GM12878 (cell line): ENCODE measurements at regions not wholly inside any gene's neighbourhood (a gene's known extent, or its start where the extent isn't known, plus 50 kb on each side); places are given as distances from the start of the nearest gene placed in this dataset.

Source experiments
- ATAC-seq: fragments of 200-7000 bp; cut with Tn5 transposase; 3 replicates; pipeline ENCODE4 v1.9.1; 2020; ENCODE audit warnings: mild to moderate bottlenecking, moderate library complexity
- BruUV-seq: library from RNA; stranded (reverse); fragments of 400-500 nt; replicated peaks from 2 replicates; lab custom pipeline; 2021; lab: Mats Ljungman, UMichigan
- CTCF ChIA-PET: fragments of 300-600 bp; sonication (Branson Sonifier 250); formaldehyde crosslinking; extraction: SDS; loops from one replicate; lab custom pipeline; 2021; ENCODE audit warnings: inconsistent platforms; lab: Yijun Ruan, JAX
- POLR2A ChIA-PET: fragments of 350-600 bp; formaldehyde crosslinking; extraction: SDS; loops from one replicate; lab custom pipeline; 2021; ENCODE audit warnings: inconsistent platforms; lab: Charles Lee
- RAD21 ChIA-PET: fragments of 300-600 bp; sonication (Branson Sonifier 250); formaldehyde crosslinking; loops from one replicate; lab custom pipeline; 2023; ENCODE audit warnings: antibody characterized with exemption; ENCODE audit not compliant: unreplicated experiment; lab: Charles Lee
- SMC1A ChIA-PET: fragments of 300-600 bp; sonication (Branson Sonifier 250); formaldehyde crosslinking; loops from one replicate; lab custom pipeline; 2023; ENCODE audit not compliant: unreplicated experiment, uncharacterized antibody; lab: Charles Lee
- DNase-seq: peaks from one replicate; pipeline ENCODE4 v3.0.0-alpha.2; 2011; ENCODE audit warnings: low read depth, low spot score
- FAIRE-seq: peaks from 3 replicates; lab custom pipeline; 2011; peaks lifted over from hg19 to GRCh38; lab: Jason Lieb, UNC
- H2AFZ ChIP-seq: 2 replicates; pipeline ENCODE4 v1.6.0; 2011; ENCODE audit warnings: low read depth, low read length, control low read depth; ENCODE audit not compliant: control insufficient read depth
- H3K27ac ChIP-seq: 2 replicates; pipeline ENCODE4 v1.5.1; 2011; ENCODE audit warnings: control low read depth; ENCODE audit not compliant: control insufficient read depth, insufficient read depth
- H3K27me3 ChIP-seq, 2 experiments: replicated peaks in 1 of 2; 2 replicates each; pipeline versions ENCODE4 v1.6.0 to v1.6.1; 2011; ENCODE audit warnings: low read length in 1 of 2; ENCODE audit not compliant: control insufficient read depth in 2 of 2, insufficient read depth in 2 of 2
- H3K36me3 ChIP-seq, 2 experiments: 2 replicates each; pipeline ENCODE4 v1.5.1; 2011; ENCODE audit warnings: low read length in 1 of 2; ENCODE audit not compliant: control insufficient read depth in 2 of 2, insufficient read depth in 2 of 2
- H3K4me1 ChIP-seq: 2 replicates; pipeline ENCODE4 v1.6.1; 2011; ENCODE audit warnings: mild to moderate bottlenecking, low read length, moderate library complexity, mixed read lengths; ENCODE audit not compliant: control insufficient read depth, insufficient read depth
- H3K4me2 ChIP-seq: 2 replicates; pipeline ENCODE4 v1.6.0; 2011; ENCODE audit warnings: control low read depth; ENCODE audit not compliant: control insufficient read depth, insufficient read depth
- H3K4me3 ChIP-seq: fragments of 200-600 bp; sonication (generic); 2 replicates; pipeline ENCODE4 v1.5.1; 2016
- H3K79me2 ChIP-seq: 2 replicates; pipeline ENCODE4 v1.6.0; 2011; ENCODE audit warnings: low read length; ENCODE audit not compliant: control insufficient read depth, insufficient read depth
- H3K9ac ChIP-seq: 2 replicates; pipeline ENCODE4 v1.8.0; 2011; ENCODE audit warnings: low read length, control low read depth, mixed read lengths; ENCODE audit not compliant: control insufficient read depth, insufficient read depth
- H3K9me3 ChIP-seq: replicated peaks from 3 replicates; pipeline ENCODE4 v1.5.1; 2011; ENCODE audit warnings: mild to moderate bottlenecking, low read length; ENCODE audit not compliant: control insufficient read depth, insufficient read depth
- H4K20me1 ChIP-seq: 2 replicates; pipeline ENCODE4 v1.6.0; 2011; ENCODE audit not compliant: control insufficient read depth, insufficient read depth
- ASH2L ChIP-seq: fragments of 300-600, 200-600 bp; sonication (generic); IDR thresholded peaks from 2 replicates; pipeline ENCODE4 v1.6.1; 2017; ENCODE audit warnings: low read depth, mild to moderate bottlenecking, borderline replicate concordance
- GATAD2B ChIP-seq: fragments of 450-650 bp; conservative IDR thresholded peaks from 2 replicates; pipeline ENCODE4 v1.6.1; 2017; ENCODE audit warnings: low read depth, mild to moderate bottlenecking, moderate library complexity
- IKZF2 ChIP-seq, 2 experiments: fragments of 450-650 bp; IDR thresholded peaks; 2 replicates each; pipeline ENCODE4 v1.6.1; 2017; ENCODE audit warnings: mild to moderate bottlenecking in 2 of 2, moderate library complexity in 2 of 2
- JUNB ChIP-seq: IDR thresholded peaks from 2 replicates; pipeline ENCODE4 v1.6.1; 2016; ENCODE audit warnings: antibody characterized with exemption, mild to moderate bottlenecking
- KLF5 ChIP-seq: fragments of 450-650 bp; IDR thresholded peaks from 2 replicates; pipeline ENCODE4 v1.6.1; 2014; ENCODE audit warnings: mild to moderate bottlenecking; ENCODE audit not compliant: partially characterized antibody
- MAX ChIP-seq: IDR thresholded peaks from 2 replicates; pipeline ENCODE4 v1.6.1; 2012; ENCODE audit warnings: low read depth, low read length, improper control_type of control experiment
- NR2F1 ChIP-seq: fragments of 450-650 bp; conservative IDR thresholded peaks from 2 replicates; pipeline ENCODE4 v1.6.1; 2017; ENCODE audit warnings: mild to moderate bottlenecking
- PKNOX1 ChIP-seq: fragments of 450-650 bp; IDR thresholded peaks from 2 replicates; pipeline ENCODE4 v1.6.1; 2016; ENCODE audit warnings: mild to moderate bottlenecking
- POU2F2 ChIP-seq: IDR thresholded peaks from 3 replicates; pipeline ENCODE4 v1.6.1; 2011; ENCODE audit warnings: low read depth, mild to moderate bottlenecking, low read length, borderline replicate concordance
- REST ChIP-seq: IDR thresholded peaks from 2 replicates; pipeline ENCODE4 v1.6.1; 2012; ENCODE audit warnings: mild to moderate bottlenecking, low read depth, low read length
- STAT3 ChIP-seq: IDR thresholded peaks from 2 replicates; pipeline ENCODE4 v1.6.1; 2011; ENCODE audit warnings: low read depth, low read length, improper control_type of control experiment
- TCF12 ChIP-seq: IDR thresholded peaks from 2 replicates; pipeline ENCODE4 v1.6.1; 2011; ENCODE audit warnings: low read depth, mild to moderate bottlenecking, low read length
- USF2 ChIP-seq: IDR thresholded peaks from 2 replicates; pipeline ENCODE4 v1.6.1; 2011; ENCODE audit warnings: low read depth, low read length, improper control_type of control experiment, borderline replicate concordance
- WGBS: methylation state at CpG from one replicate; pipeline ENCODE4 v1.1.6; 2016; ENCODE audit warnings: low lambda C conversion rate; ENCODE audit not compliant: insufficient replicate concordance, insufficient coverage; ENCODE audit errors: missing lambda C conversion rate; 5-methylcytosine and 5-hydroxymethylcytosine counted together
- in situ Hi-C: fragments of 300-500 bp; cut with MboI; formaldehyde crosslinking; loops from 9 replicates; pipeline ENCODE4 v1.14.3; 2018; ENCODE audit warnings: mixed read lengths
- intact Hi-C: fragments of 100-400 bp; cut with micrococcal nuclease; formaldehyde crosslinking; loops from one replicate; pipeline ENCODE4 v1.14.2; 2022; ENCODE audit not compliant: unreplicated experiment

GRCh38 chr11:70736937-70737640 lies 338.8 kb downstream of the CTTN start:
- ATAC-seq (no peak), FAIRE-seq (no peak), DNase-seq (no peak)
- CTCF ChIA-PET, result no interaction called here
- H3K4me2 ChIP-seq, result no peak overlapping the region
- H3K9ac ChIP-seq, result no peak overlapping the region
- no peaks in the 10 kb centered on the region; a peak in 1 of 4 replicates for H3K27me3 ChIP-seq
- BruUV-seq, result no TSS peak
- H3K27ac ChIP-seq, result no peak overlapping the region
- no peaks in the 10 kb centered on the region for H4K20me1 ChIP-seq
- no peak for TF ChIP-seq PKNOX1
- TF ChIP-seq MAX, result no peak
- TF ChIP-seq POU2F2, result no peak
- TF ChIP-seq IKZF2 (IDR thresholded peaks at IDR 0.05), result no peak
- no peak for TF ChIP-seq STAT3
- no peak for TF ChIP-seq NR2F1
- no peak for TF ChIP-seq GATAD2B
- TF ChIP-seq TCF12, result no peak
- no peak for TF ChIP-seq JUNB
- TF ChIP-seq USF2, result no peak
- TF ChIP-seq ASH2L, result no peak
- no peak for TF ChIP-seq KLF5
- no peak for TF ChIP-seq REST
- H2AFZ ChIP-seq, result no peak overlapping the region
- SMC1A ChIA-PET, result no interaction called here
- RAD21 ChIA-PET, result no interaction called here
- H3K79me2 ChIP-seq, result no peaks in the 10 kb centered on the region
- no peaks in the 10 kb centered on the region for H3K4me1 ChIP-seq
- intact Hi-C loops, result no loop called here
- no peak overlapping the region for H3K4me3 ChIP-seq
- H3K9me3 ChIP-seq, result no peaks in the 10 kb centered on the region; the same call in 2 of the 3 replicates
- POLR2A ChIA-PET, result no interaction called here
- WGBS, result 54% methylated on average over 17 of the region's 17 CpGs
- in situ Hi-C loops, result no loop called here
- no peaks in the 10 kb centered on the region for H3K36me3 ChIP-seq
